ENCODE measurements at regions not wholly inside any gene's neighbourhood (a gene's known extent, or its start where the extent isn't known, plus 50 kb on each side); places are given as distances from the start of the nearest gene placed in this dataset.

GRCh38 chr10:85362401-85362800, 1004.2 kb downstream of the GRID1 start:
- TF ChIP-seq EZH2 (IDR thresholded peaks at IDR 0.05; ENCODE audit: low read length, missing control alignments), result no peak
- TF ChIP-seq, protein P1, sequence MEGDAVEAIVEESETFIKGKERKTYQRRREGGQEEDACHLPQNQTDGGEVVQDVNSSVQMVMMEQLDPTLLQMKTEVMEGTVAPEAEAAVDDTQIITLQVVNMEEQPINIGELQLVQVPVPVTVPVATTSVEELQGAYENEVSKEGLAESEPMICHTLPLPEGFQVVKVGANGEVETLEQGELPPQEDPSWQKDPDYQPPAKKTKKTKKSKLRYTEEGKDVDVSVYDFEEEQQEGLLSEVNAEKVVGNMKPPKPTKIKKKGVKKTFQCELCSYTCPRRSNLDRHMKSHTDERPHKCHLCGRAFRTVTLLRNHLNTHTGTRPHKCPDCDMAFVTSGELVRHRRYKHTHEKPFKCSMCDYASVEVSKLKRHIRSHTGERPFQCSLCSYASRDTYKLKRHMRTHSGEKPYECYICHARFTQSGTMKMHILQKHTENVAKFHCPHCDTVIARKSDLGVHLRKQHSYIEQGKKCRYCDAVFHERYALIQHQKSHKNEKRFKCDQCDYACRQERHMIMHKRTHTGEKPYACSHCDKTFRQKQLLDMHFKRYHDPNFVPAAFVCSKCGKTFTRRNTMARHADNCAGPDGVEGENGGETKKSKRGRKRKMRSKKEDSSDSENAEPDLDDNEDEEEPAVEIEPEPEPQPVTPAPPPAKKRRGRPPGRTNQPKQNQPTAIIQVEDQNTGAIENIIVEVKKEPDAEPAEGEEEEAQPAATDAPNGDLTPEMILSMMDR (conservative IDR thresholded peaks at IDR 0.05 in 1 of 2, IDR thresholded peaks at IDR 0.05 in 1 of 2; ENCODE audit: low read depth in 1 of 2, low read length in 2 of 2), result no peak

Measured in fibroblast of lung (primary cell).